MCF 10A (cell line): ENCODE measurements at regions not wholly inside any gene's neighbourhood (a gene's known extent, or its start where the extent isn't known, plus 50 kb on each side); places are given as distances from the start of the nearest gene placed in this dataset.

Experiments used
- BruUV-seq: library from RNA; stranded (reverse); fragments of 400-500 nt; replicated peaks from 2 replicates; lab custom pipeline; 2021; lab: Mats Ljungman, UMichigan
- CTCF ChIA-PET: fragments of 300-600 bp; sonication (Branson Sonifier 250); formaldehyde crosslinking; extraction: SDS; loops from one replicate; lab custom pipeline; 2021; ENCODE audit warnings: antibody characterized with exemption, inconsistent platforms; lab: Yijun Ruan, JAX
- POLR2A ChIA-PET: fragments of 300-600, 350-650 bp; sonication (Branson Sonifier 250); formaldehyde crosslinking; extraction: SDS; loops from one replicate; lab custom pipeline; 2020; ENCODE audit warnings: antibody characterized with exemption, inconsistent platforms; lab: Yijun Ruan, JAX
- DNase-seq: peaks from one replicate; pipeline ENCODE4 v3.0.0-alpha.2; 2018; ENCODE audit not compliant: unreplicated experiment
- H3K27ac Mint-ChIP-seq: one replicate; pipeline ENCODE4 v1.8.0; 2022; ENCODE audit warnings: mild to moderate bottlenecking, low read depth, mixed read lengths; ENCODE audit not compliant: unreplicated experiment
- H3K27me3 Mint-ChIP-seq: one replicate; pipeline ENCODE4 v1.8.0; 2022; ENCODE audit warnings: mixed read lengths; ENCODE audit not compliant: insufficient read depth, unreplicated experiment
- H3K36me3 Mint-ChIP-seq: one replicate; pipeline ENCODE4 v1.8.0; 2022; ENCODE audit warnings: mild to moderate bottlenecking, moderate library complexity, mixed read lengths; ENCODE audit not compliant: insufficient read depth, unreplicated experiment
- H3K4me1 Mint-ChIP-seq: one replicate; pipeline ENCODE4 v1.8.0; 2022; ENCODE audit warnings: mixed read lengths; ENCODE audit not compliant: insufficient read depth, unreplicated experiment
- H3K4me3 Mint-ChIP-seq: one replicate; pipeline ENCODE4 v1.8.0; 2022; ENCODE audit warnings: mild to moderate bottlenecking, moderate library complexity, mixed read lengths; ENCODE audit not compliant: unreplicated experiment
- H3K9me3 Mint-ChIP-seq: one replicate; pipeline ENCODE4 v1.8.0; 2022; ENCODE audit warnings: mixed read lengths; ENCODE audit not compliant: unreplicated experiment
- intact Hi-C: fragments of 100-400 bp; cut with micrococcal nuclease; formaldehyde crosslinking; loops from 2 replicates; pipeline ENCODE4 v1.14.1; 2022
- TF ChIP-seq, protein P1 (sequence below): fragments of 200-600 bp; IDR thresholded peaks from one replicate; pipeline ENCODE4 v1.8.0; 2022; ENCODE audit warnings: antibody characterized with exemption, mild to moderate bottlenecking; ENCODE audit not compliant: unreplicated experiment

DNA sequence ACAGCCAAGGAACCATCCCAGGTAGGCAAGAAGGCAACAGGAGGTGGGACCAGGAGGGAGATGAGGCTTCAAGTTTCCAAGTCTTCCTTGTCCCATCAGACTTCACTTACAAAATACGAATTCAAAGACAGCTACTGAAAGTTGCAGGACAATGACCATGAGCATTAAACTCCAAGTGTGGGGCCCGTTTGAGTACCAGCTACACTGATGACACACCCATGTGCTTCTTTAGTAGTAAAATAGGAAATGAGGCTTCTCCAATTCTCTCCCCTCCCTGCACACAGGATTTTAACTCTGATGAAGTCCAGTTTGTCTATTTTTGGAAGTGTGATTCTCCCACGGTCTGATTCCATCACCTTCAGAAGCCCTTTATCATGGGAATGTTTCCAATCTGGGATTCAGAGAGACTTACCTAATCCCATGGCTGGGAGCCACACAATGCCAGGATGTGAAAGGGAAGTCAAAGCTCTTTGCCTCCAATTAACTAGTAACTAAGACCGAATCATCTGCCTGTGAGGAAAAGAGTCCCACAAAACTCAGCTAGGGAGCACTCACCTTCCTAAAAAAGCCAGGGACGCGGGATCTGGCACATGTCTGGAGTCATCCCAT lies 222.8 kb upstream of the MSX2 start:
- H3K9me3 Mint-ChIP-seq = peaks cover 15% of the 10 kb centered on the region
- ChIA-PET CTCF (interaction anchor here (0.9 kb wide), 1 partner anchor 78 kb away, joined by 3 read pairs; no protein-coding TSS in a partner anchor), POLR2A (no interaction called here)
- peaks cover 49% of the 10 kb centered on the region for H3K4me1 Mint-ChIP-seq
- TF ChIP-seq, protein P1, sequence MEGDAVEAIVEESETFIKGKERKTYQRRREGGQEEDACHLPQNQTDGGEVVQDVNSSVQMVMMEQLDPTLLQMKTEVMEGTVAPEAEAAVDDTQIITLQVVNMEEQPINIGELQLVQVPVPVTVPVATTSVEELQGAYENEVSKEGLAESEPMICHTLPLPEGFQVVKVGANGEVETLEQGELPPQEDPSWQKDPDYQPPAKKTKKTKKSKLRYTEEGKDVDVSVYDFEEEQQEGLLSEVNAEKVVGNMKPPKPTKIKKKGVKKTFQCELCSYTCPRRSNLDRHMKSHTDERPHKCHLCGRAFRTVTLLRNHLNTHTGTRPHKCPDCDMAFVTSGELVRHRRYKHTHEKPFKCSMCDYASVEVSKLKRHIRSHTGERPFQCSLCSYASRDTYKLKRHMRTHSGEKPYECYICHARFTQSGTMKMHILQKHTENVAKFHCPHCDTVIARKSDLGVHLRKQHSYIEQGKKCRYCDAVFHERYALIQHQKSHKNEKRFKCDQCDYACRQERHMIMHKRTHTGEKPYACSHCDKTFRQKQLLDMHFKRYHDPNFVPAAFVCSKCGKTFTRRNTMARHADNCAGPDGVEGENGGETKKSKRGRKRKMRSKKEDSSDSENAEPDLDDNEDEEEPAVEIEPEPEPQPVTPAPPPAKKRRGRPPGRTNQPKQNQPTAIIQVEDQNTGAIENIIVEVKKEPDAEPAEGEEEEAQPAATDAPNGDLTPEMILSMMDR = no peak
- H3K27ac Mint-ChIP-seq = no peak overlapping the region
- intact Hi-C loops = loop anchor here (5.0 kb wide), 1 partner anchor 84 kb away; no protein-coding TSS in a partner anchor
- no peak overlapping the region for H3K4me3 Mint-ChIP-seq
- no peaks in the 10 kb centered on the region for H3K27me3 Mint-ChIP-seq
- no peaks in the 10 kb centered on the region for H3K36me3 Mint-ChIP-seq
- BruUV-seq = no TSS peak
- DNase-seq = peak; percentile 90

DNA sequence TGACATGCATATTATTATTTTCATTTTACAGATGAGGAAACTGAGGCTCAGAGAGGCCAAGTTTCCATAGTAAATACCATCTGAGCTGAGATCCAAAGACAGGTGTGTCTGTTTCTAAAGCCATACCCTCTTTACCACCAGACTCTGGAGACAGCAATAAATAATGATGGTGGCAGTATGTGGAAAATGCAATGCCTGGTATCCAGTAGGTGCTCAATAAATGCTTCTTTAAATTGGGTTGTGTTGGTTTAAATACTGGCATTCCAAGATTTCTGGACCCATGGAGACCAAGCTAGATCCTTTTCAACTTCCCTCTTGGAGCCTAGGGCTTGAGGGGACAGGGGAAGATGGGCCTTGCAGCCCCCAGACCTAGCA lies 221.3 kb upstream of the MSX2 start:
- no TSS peak for BruUV-seq

DNA sequence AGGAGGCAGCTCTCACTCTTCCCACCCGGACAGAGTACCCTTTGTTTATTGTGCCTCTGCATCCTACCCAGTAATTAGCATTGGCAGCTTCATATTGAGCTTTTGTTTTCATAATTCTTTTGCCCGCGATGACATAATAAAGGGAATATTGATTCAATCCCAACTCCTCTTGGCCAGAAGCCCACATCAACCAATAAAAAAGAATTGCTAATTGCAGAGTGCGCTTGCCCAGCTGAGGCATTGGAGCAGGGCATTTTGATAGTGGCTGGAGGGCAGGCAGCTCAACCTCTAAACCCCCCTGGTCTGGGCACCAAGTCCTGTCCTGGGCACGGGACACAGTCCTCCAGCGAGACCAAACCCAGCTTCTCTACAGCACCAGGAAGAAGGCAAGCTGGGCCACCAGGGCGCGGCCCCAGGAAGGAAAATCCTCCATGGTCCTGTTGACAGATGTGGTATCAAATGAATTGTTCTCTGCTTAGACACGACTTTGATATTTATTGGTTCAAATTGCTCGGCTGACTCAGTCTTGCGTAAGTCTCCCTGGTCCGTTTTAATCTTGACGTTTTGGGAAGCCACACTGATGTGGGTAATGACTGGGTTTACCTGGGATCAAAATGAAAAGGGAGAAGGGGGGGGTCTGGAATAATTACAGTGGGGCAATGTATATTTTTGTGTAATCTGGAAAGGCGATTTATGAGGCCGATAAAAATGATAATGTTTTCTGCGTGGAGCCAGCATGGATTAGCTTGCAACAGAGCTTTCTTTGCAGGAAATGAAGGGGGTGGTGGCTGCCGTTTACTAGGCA lies 220.7 kb upstream of the MSX2 start:
- DNase-seq = peak; percentile 93
- H3K36me3 Mint-ChIP-seq = no peaks in the 10 kb centered on the region
- BruUV-seq = TSS peak; percentile 45
- POLR2A ChIA-PET = interaction anchor here (0.6 to 1.0 kb wide), 9 partner anchors 10 to 1251 kb away, joined by 3 to 6 read pairs (median 4); partner anchors contain the start of gene MSX2
- CTCF ChIA-PET = interaction anchor here (0.7 to 2.0 kb wide), 5 partner anchors 10 to 743 kb away, joined by 3 to 5 read pairs (median 3); no protein-coding TSS in a partner anchor
- H3K27me3 Mint-ChIP-seq = no peaks in the 10 kb centered on the region
- intact Hi-C loops = loop anchor here (5.0 kb wide), 1 partner anchor 86 kb away; no protein-coding TSS in a partner anchor
- H3K4me3 Mint-ChIP-seq = peak overlapping the region; percentile 58
- TF ChIP-seq, protein P1 = no peak
- H3K4me1 Mint-ChIP-seq = peaks cover 49% of the 10 kb centered on the region
- peaks cover 15% of the 10 kb centered on the region for H3K9me3 Mint-ChIP-seq
- peak overlapping the region; percentile 5 for H3K27ac Mint-ChIP-seq

More for the DNA sequence above, 221.3 kb upstream of the MSX2 start:
- no peak for DNase-seq
- ChIA-PET CTCF (interaction anchor here (1.1 to 2.0 kb wide), 3 partner anchors 9 to 291 kb away, joined by 3 to 5 read pairs (median 3); no protein-coding TSS in a partner anchor), POLR2A (interaction anchor here (0.6 to 1.0 kb wide), 4 partner anchors 26 to 1252 kb away, joined by 3 to 6 read pairs (median 4); no protein-coding TSS in a partner anchor)
- peaks cover 49% of the 10 kb centered on the region for H3K4me1 Mint-ChIP-seq
- H3K4me3 Mint-ChIP-seq = peak overlapping the region; percentile 58
- peaks cover 15% of the 10 kb centered on the region for H3K9me3 Mint-ChIP-seq
- intact Hi-C loops = loop anchor here (5.0 kb wide), 1 partner anchor 86 kb away; no protein-coding TSS in a partner anchor
- TF ChIP-seq, protein P1 = no peak
- no peak overlapping the region for H3K27ac Mint-ChIP-seq
- no peaks in the 10 kb centered on the region for H3K36me3 Mint-ChIP-seq
- no peaks in the 10 kb centered on the region for H3K27me3 Mint-ChIP-seq
